Erythroblast (primary cell): ENCODE measurements at regions not wholly inside any gene's neighbourhood (a gene's known extent, or its start where the extent isn't known, plus 50 kb on each side); places are given as distances from the start of the nearest gene placed in this dataset.

ENCODE experiments used
- GATA1 ChIP-seq: IDR thresholded peaks from 2 replicates; pipeline ENCODE4 v1.6.1; 2011; ENCODE audit warnings: low read depth, mild to moderate bottlenecking, control low read depth, low read length, moderate library complexity
- POLR2A ChIP-seq: IDR thresholded peaks from 2 replicates; pipeline ENCODE4 v1.6.1; 2011; ENCODE audit warnings: mild to moderate bottlenecking, low read length

DNA sequence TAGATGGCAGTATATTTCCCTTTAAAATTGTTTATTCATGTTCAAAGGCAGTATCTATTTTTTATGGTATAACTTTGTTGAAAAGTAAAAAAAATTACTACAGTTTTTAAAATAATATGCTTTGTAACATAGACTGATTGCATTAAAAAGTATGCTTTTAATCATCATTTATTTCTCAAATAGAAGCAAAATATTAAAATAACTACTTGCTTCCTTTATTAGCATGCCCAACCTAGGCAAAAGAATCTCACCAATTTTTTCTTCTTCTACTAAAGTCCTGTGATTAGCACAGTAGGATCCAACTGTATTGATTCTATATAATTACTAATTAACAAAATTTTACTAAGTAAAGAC is 69.6 kb upstream of the NFKB1 start:
- TF ChIP-seq POLR2A: no peak
- TF ChIP-seq GATA1: no peak
